EH (cell line): ENCODE measurements at regions not wholly inside any gene's neighbourhood (a gene's known extent, or its start where the extent isn't known, plus 50 kb on each side); places are given as distances from the start of the nearest gene placed in this dataset.
"Not testable (repeated sequence)": the region's sequence is repeated elsewhere in the genome, so short reads cannot be mapped to it uniquely, and the experiment has no call there.

Source experiments
- DNase-seq: peaks from one replicate; pipeline ENCODE4 v3.0.0-alpha.2; 2015; ENCODE audit warnings: low read depth

DNA sequence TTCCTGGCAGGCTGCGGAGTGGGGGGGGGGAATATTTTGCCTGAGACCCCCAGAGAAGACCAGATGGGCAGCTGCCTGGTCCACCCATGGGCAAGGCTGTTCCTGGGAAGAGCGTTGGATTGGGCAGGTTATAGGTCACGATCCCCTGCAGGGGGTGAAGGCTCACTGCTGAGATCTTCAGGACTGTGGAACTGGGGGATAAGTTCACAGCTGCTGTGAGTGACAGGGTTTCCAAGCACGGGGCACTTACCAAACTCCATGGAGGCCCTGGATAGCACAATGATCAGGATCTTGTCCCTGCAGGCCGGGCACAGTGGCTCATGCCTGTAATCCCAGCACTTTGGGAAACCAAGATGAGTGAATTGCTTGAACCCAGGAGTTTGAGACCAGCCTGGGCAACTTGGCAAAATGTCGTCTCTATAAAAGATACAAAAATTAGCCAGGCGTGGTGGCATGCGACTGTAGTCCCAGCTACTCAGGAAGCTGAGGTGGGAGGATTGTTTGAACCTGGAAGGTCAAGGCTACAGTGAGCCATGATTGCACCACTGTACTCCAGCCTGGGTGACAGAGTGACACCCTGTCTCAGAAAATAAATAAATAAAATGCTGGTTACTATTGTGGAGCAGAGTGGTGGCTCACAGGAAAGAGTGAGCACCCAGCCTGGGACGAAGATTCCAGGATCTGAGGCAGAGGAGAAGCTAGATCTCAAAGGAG, 68.0 kb upstream of the HELT start:
- DNase-seq, result no peak

DNA sequence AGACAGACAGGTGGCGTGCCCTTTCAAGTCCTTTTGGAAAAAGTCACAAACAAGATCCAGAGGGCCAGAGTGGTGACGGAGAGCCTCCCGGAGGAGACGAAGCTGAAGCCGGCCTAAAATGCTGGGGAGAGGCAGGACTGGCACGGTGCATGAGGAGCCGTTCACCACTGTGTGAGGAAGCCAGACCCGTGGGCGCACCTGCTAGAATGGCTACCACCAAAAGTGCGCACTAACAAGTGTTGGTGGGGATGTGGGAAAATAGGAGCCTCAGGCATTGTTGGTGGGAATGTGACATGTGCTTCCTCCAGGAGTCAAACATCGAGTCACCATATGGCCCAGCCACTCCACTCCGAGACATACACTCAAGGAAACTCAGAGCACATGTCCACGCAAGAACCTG, 67.4 kb upstream of the HELT start:
- DNase-seq, result no peak

DNA sequence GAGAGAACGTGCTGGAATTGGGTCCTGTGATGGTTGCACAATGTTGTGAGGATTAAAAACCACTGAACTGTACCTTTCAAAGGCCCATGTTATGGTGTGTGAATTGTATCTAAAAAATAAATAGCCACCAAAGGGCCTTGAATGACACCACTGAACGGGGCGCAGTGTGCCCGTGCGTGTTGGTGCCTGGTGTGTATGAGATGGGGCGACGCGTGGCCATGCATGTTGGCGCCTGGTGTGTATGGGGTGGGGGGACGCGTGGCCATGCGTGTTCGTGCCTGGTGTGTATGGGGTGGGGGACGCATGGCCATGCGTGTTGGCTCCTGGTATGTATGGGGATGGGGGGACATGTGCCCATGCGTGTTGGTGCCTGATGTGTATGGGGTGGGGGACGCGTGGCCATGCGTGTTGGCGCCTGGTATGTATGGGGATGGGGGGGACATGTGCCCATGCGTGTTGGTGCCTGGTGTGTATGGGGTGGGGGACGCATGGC, 66.6 kb upstream of the HELT start:
- DNase-seq, result no peak

DNA sequence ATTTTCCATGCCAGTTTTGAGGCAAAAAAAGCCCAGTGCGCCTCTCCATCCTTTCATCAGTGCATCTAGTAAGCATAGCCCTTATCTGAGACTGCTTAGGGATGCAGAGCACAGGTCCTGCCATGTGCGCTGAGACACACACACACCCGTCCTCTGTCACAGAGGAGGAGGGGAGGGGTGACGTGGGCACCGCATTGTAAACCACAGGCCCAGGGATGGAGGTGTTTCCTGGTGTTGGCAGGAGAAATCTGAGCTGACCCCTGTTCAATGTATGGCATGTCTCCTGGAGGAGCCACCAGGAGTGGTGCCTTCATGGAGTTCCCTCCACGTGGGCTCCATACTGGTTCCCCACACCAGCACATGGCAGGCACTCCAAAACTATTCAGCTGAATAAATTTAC, 65.8 kb upstream of the HELT start:
- no peak for DNase-seq

DNA sequence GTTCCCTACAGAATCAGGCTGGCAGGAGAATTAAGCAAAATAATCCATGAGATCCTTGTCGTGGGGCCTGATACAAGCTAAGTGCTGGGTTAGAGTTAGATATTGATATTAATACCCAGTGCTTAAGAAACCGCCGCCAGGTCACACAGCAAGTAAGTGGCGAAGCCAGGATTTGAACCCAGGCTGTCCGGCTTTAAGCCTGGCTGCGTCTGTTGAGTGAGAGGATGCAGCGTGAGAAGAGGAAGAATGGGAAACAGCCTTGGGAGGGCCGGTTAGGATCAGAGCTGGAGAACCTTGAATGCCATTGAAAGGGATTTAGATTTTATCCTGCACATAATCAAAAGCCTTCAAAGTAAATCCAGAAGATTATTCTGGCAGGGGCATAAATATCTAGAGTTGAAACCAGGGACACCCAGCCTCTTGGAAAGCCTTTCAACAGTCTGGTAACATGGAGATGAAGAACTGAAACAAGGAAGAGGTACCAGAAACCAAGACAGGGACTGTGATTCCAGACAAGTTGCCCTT, 64.8 kb upstream of the HELT start:
- DNase-seq, result no peak

DNA sequence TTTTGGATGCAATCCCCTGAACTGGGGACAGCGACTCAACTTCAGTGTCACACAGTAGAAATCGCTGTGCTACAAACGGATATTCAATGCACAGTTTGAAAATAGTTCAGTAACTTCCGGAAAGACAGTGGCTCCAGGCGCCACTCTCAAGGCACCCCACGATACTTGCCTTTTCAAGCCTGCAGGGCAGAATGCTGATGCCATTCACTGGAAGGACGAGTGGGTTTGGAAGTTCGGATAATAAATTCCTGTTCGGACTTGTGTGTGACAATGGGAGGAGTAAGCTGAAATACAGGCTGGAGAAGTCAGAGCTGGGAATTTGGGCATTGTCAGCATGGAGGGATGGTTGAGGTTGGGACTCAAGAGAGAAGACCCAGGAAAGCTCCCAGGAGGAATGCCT, 64.3 kb upstream of the HELT start:
- DNase-seq, result no peak

DNA sequence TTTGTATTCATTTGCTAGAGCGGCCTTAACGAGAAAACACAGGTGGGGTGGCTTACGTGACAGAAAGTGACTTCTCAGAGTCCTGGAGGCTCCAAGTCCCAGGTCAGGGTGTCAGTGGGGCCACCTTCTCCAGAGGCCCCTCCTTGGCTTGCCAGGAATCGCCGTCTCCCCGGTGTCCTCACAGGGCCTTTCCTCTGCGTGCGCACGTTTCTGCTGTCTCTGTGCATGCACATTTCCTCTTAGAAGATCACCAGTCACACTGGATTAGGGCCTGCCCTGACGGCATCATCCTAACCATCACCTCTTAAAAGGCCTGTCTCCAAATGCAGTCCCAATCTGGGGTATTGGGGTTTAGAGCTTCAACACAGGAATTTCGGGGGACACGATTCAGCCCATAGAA, 63.8 kb upstream of the HELT start:
- no peak for DNase-seq

DNA sequence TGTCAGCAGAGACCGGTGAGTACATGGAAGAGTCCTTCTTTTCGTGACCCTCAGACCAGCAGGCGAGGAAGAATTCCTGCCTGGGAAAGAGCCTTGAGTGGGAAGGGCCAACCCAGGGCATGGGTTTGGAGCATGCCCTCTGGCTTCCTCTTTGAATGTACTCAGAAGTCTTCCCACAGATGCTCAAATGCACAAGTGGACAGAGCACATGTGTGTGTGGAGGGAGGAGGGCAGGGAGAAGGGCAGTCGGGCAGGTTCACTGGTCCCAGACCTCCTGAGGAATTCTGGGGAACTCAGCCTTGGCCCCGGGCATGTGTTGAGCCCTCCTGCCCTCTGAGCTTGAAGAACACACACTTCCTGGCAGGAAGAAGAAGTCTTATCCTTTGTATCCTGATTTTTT, 63.2 kb upstream of the HELT start:
- no peak for DNase-seq

DNA sequence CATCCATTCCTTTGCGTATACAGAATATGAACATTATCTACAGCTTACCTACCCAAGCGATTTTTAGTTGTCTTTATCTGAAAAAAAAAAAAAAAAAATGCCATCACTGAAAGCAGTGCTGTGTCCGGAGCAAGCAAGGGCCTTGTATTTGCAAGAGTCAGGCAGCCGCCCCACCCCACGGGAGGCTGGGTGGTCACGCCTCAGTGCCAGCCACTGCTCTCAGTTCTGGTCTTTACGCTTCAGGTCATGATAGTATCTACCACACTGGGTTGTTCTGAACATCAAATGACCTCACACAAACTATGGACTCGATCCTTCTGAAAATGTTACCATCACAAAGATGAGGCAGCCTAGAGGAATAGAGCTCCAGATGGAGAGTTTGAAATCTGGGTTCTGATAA, 62.7 kb upstream of the HELT start:
- no peak for DNase-seq

DNA sequence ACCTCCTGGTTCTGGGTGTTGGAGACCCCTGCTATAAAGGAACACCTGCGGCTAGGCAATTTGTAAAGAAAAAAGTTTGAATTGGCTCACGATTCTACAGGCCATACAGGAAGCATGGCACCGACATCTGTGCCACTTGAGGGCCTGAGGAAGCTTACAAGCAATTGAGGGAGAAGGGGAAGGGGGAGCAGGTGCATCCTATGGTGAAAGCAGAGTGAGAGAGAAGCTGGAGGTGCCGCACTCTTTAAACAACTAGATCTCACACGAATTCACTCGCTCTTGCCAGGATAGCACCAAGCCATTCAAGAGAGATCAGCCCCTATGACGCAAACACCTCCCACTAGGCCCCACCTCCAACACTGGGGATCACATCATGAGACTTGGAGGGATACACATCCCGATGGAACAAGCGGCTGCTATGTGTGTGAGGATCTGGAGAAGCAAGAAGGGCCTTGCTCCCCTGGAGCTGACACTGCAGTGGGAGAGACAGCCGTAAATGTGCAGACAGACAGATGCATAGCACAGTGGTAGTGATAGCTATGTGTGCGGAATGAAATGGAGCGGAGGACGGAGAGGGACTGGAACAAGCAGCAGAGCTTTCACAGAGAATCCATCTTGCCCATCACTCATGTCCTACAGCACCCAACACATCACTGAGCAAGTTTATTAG, 60.7 kb upstream of the HELT start:
- no peak for DNase-seq

DNA sequence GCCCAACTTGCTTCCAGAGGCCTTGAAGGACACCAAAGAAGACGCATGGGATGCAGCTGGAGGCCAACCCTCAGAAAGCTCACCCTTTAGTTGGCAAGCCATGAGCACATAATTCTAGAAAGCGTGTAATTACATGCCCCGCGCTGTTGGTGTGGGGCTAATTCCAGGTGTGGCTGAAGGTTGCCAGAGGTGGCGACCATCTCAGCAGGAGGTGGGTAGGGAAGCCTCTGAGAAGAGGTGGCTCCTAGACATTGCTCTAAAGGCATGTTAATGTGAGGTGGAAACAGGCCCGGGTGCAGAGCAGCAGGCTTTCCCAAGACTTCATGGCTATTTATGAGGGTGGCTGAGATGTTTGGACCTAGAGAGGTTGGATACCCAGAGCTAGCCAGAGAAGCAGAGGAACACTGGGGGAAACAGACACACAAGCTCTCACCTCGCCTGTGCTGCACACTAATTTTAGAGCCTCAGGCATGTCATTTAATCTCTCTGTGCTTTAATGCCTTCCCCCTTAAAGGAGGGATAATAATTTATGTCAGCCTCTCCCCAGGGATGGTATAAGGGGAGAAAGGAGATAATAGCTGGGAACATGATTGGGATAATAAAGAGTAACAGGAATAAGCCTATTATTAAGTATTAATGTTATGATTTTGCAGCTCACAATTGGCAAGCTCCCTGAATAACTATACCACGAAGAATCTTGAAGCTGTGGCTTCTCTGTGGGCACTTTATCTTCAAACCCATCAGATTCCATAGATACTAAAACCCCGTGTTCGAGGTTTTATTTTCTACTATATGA, 60.0 kb upstream of the HELT start:
- DNase-seq, result no peak

DNA sequence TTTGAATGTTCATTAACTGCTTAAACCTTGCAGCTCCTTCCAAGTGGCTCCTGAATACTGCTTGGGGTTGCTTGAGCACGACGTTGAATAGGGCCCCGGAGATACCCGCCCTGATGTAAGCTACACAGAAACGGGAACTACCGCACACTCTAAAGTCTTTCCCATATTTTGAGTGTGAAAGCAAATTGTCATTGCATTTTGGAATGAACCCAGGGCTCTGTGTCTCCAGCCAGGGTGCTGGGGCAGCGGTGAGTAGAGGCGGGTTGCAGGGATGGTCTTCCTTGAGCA, 59.4 kb upstream of the HELT start:
- no peak for DNase-seq

DNA sequence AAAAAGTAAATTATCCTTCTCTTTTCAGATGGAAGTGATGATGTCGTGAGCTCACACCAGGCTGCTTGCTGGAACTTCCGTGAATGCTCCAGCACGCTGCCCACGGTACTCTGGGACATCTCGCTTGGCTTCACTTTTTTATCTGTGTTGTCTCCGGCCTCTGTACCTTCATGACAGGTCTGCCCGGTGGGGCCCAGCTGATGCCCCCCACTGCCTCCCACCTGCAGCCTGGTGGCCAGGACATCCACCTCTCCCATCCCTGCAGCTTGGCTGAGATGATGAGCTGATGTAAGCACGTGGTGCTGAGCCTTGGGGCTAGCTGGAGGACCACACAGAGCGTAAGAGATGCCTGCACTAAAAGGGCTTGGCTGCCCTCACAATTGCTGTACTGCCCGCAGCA, 59.0 kb upstream of the HELT start:
- DNase-seq, result no peak

DNA sequence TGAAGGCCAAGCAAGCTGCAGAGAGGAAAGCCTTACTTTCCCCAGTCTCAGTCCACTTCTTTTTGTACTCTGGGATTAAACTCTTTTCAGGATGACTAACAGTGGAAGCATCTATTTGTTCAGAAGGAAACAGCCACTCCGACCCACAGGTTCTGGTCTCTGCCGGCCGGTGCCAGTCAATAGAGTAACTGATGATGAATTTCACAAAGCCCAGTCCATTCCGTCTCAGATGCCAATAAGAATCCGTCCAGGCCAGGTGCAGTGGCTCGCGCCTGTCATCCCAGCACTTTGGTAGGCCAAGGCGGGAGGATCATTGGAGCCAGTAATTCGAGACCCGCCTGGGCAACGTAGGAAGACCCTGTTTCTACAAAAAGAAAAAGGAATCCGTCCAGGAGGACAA, 58.5 kb upstream of the HELT start:
- no peak for DNase-seq

DNA sequence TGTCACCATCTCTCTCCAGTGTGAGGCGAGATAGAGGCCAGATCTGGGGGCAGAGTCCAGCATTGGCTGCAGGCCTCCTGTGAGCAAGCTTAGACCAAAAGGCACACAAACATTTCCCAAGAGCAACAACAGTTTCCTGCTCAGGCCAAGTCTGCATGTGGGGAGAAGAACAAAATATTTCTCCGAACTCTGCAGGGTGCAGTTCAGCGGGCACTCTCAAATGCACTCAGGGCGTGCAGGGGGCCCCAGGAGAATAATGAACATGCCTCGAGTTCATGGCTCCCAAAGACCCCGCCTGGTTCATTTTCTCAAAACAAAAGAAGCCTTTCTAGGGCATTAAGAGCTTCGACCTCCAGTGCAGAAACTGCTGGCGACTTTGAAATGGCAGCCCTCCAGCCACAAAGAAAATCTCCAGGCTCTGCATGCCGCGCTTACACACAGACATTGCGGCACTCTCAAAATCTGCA, 57.8 kb upstream of the HELT start:
- DNase-seq, result no peak

DNA sequence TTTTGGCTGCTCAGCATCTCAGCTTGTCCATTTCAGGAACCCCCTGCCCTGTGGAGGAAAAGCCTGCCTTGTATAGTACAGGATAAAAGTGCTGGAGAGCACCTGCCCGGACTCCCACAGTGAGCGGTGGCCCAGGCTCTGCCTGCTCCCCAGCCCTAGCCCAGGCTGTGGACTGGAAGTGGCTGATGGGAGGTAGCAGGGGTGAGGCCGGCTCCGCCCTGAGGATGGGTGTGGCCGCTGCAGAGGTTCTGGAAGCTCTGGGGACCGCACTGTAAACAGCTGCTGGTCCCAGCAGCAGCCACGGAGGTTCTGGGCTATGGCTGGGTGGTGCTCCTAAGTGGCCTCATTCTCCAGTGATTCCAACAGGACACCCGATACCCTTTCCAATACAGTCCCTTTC, 56.6 kb upstream of the HELT start:
- no peak for DNase-seq

DNA sequence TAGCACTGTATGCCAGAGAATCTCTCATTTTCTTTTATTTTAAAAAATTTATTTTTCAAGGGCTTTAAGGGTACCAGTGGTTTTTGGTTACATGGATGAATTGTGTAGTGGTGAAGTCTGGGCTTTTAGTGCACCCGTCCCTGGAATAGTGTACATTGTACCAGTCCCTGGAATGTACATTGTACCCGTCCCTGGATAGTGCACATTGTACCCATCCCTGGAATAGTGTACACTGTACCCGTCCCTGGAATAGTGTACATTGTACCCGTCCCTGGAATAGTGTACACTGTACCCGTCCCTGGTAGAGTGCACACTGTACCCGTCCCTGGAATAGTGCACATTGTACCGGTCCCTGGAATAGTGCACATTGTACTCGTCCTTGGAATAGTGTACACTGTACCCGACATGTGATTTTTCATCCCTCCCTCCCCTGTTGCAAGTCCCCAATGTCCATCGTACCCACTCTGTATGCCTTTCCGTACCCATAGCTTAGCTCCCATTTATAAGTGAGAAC, 56.1 kb upstream of the HELT start:
- DNase-seq, result no peak

DNA sequence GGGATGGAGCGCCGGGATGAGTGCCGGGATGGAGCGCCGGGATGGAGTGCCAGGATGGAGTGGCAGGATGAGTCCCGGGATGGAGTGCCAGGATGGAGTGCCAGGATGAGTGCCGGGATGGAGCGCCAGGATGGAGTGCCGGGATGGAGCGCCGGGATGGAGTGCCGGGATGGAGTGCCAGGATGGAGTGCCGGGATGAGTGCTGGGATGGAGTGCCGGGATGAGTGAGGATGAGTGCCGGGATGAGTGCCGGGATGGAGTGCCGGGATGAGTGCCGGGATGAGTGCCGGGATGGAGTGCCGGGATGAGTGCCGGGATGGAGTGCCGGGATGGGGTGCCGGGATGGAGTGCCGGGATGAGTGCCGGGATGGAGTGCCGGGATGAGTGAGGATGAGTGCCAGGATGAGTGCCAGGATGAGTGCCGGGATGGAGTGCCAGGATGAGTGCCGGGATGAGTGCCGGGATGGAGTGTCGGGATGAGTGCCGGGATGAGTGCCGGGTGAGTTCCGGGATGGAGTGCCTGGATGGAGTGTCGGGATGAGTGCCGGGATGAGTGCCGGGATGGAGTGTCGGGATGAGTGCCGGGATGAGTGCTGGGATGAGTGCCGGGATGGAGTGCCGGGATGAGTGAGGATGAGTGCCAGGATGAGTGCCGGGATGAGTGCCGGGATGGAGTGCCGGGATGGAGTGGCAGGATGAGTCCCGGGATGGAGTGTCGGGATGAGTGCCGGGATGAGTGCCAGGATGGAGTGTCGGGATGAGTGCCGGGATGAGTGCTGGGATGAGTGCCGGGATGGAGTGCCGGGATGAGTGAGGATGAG, 52.9 kb upstream of the HELT start:
- not testable (repeated sequence) for DNase-seq

DNA sequence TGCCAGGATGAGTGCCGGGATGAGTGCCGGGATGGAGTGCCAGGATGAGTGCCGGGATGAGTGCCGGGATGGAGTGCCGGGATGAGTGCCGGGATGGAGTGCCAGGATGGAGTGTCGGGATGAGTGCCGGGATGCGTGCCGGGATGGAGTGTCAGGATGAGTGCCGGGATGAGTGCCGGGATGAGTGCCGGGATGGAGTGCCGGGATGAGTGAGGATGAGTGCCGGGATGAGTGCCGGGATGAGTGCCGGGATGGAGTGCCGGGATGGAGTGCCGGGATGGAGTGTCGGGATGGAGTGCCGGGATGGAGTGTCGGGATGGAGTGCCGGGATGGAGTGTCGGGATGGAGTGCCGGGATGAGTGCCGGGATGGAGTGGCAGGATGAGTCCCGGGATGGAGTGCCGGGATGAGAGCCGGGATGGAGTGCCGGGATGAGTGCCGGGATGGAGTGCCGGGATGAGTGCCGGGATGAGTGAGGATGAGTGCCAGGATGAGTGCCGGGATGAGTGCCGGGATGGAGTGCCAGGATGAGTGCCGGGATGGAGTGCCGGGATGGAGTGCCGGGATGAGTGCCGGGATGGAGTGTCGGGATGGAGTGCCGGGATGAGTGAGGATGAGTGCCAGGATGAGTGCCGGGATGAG, 52.1 kb upstream of the HELT start:
- not testable (repeated sequence) for DNase-seq

DNA sequence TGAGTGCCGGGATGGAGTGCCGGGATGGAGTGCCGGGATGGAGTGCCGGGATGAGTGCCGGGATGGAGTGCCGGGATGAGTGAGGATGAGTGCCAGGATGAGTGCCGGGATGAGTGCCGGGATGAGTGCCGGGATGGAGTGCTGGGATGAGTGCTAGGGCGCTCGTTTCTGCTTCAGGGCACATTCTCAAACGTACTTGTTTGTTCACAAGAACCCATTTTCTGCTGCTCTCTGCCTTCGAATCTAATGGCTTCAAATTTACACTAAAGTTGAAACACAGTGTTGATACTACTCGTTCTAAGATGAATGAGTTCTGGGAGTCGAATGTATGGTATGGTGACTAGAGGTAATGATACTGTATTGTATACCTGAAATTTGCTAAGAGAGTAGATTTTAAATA, 50.6 kb upstream of the HELT start:
- not testable (repeated sequence) for DNase-seq

DNA sequence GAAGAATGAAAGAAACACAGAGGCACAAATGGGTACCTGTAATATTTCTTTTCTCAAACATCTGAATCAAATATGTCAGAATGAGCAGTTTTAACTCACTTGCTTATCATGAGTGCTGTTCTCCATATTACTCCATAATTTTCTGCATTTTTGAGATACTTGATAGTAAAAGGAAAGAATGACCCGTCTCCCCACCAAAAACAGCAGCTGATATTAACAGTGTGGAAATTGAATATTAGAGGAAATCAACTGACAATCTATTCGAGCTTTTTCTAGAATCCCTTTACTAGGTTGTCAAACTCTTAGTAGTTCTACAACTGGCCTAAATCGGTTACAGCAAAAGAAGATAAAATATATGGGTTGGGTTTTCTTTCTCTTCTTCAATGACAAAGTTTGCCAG, 49.9 kb upstream of the HELT start:
- no peak for DNase-seq
